GM18867 (cell line): ENCODE measurements at regions not wholly inside any gene's neighbourhood (a gene's known extent, or its start where the extent isn't known, plus 50 kb on each side); places are given as distances from the start of the nearest gene placed in this dataset.

ENCODE experiments used
- ATAC-seq: cut with Tn5 transposase; IDR thresholded peaks from one replicate; pipeline ENCODE4 v1.9.1; 2021; ENCODE audit warnings: mild to moderate bottlenecking, moderate library complexity; ENCODE audit not compliant: unreplicated experiment

- no peak for ATAC-seq
Measured at GRCh38 chr14:97604731-97605130, 807.5 kb downstream of the VRK1 start.

GRCh38 chr14:97618401-97618800 is 821.2 kb downstream of the VRK1 start:
- ATAC-seq: no peak

- no peak for ATAC-seq
Measured at GRCh38 chr14:97618917-97619690, 821.9 kb downstream of the VRK1 start.

- ATAC-seq: no peak
Measured at GRCh38 chr14:97620066-97620465, 822.9 kb downstream of the VRK1 start.

GRCh38 chr14:97624985-97625384 is 827.8 kb downstream of the VRK1 start:
- no peak for ATAC-seq

- ATAC-seq: no peak
Measured at GRCh38 chr14:97625477-97625876, 828.3 kb downstream of the VRK1 start.

- ATAC-seq: no peak
Measured at GRCh38 chr14:97626088-97626487, 828.9 kb downstream of the VRK1 start.

- no peak for ATAC-seq
Measured at GRCh38 chr14:97630249-97630648, 833.1 kb downstream of the VRK1 start.

GRCh38 chr14:97633131-97633738 is 836.1 kb downstream of the VRK1 start:
- no peak for ATAC-seq

GRCh38 chr14:97634751-97635150 is 837.6 kb downstream of the VRK1 start:
- ATAC-seq: no peak

GRCh38 chr14:97638864-97639263 is 841.7 kb downstream of the VRK1 start:
- ATAC-seq: no peak

GRCh38 chr14:97640031-97640430 is 842.8 kb downstream of the VRK1 start:
- no peak for ATAC-seq

GRCh38 chr14:97641827-97642226 is 844.6 kb downstream of the VRK1 start:
- ATAC-seq: no peak

GRCh38 chr14:97642631-97643030 is 845.4 kb downstream of the VRK1 start:
- ATAC-seq: no peak

GRCh38 chr14:97644365-97644764 is 847.2 kb downstream of the VRK1 start:
- ATAC-seq: no peak

- ATAC-seq: no peak
Measured at GRCh38 chr14:97649752-97650151, 852.6 kb downstream of the VRK1 start.

- ATAC-seq: no peak
Measured at GRCh38 chr14:97655169-97655948, 858.2 kb downstream of the VRK1 start.

- no peak for ATAC-seq
Measured at GRCh38 chr14:97657609-97658008, 860.4 kb downstream of the VRK1 start.

- ATAC-seq: no peak
Measured at GRCh38 chr14:97687944-97688630, 890.9 kb downstream of the VRK1 start.

GRCh38 chr14:97688631-97689336 is 891.6 kb downstream of the VRK1 start:
- no peak for ATAC-seq

GRCh38 chr14:97692084-97692483 is 894.9 kb downstream of the VRK1 start:
- ATAC-seq: no peak
